ENCODE measurements at regions not wholly inside any gene's neighbourhood (a gene's known extent, or its start where the extent isn't known, plus 50 kb on each side); places are given as distances from the start of the nearest gene placed in this dataset.

DNA sequence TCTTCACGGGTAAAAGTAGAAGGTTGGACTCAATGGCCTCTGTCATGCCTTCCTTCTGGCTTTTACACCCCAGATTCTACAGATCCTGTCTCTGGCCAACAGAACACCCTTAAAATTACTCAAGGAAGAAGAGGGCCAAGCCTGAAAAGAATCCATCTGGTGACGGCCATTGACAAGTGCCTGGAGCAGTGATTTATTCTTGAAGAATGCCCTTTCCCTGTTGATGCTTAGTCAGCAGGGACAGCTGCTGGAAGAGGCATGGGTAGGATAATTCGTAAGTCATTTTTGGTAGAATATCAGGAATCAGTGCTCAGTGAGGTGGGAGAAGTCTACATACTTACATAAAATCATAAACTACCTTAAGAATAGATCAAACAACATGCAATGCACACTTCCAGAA, 397.9 kb downstream of the SAMD5 start:
- no peak for TF ChIP-seq CTCF (IDR thresholded peaks at IDR 0.05; ENCODE audit: borderline replicate concordance, extremely low read depth, low read length, poor library complexity, severe bottlenecking)
- TF ChIP-seq EZH2 (IDR thresholded peaks at IDR 0.05; ENCODE audit: borderline replicate concordance, low read depth, low read length, severe bottlenecking), result no peak
